Fibroblast of lung (primary cell): ENCODE measurements at regions not wholly inside any gene's neighbourhood (a gene's known extent, or its start where the extent isn't known, plus 50 kb on each side); places are given as distances from the start of the nearest gene placed in this dataset.

ENCODE experiments used
- CTCF ChIP-seq, 2 donors: IDR thresholded peaks in 1 of 2; conservative IDR thresholded peaks in 1 of 2; 1 replicate in 1 of 2; 2 replicates in 1 of 2; pipeline ENCODE4 v1.5.1; 2011 to 2012; ENCODE audit warnings: low read length in 2 of 2, control low read depth in 1 of 2, inconsistent platforms in 1 of 2, low read depth in 1 of 2, mild to moderate bottlenecking in 1 of 2
- EZH2 ChIP-seq: IDR thresholded peaks from 2 replicates; pipeline ENCODE4 v1.5.1; 2012; ENCODE audit warnings: low read length, control low read depth, mild to moderate bottlenecking; ENCODE audit errors: missing control alignments

- no peak for TF ChIP-seq CTCF (conservative IDR thresholded peaks at IDR 0.05 in 1 of 2, IDR thresholded peaks at IDR 0.05 in 1 of 2; ENCODE audit: low read depth in 1 of 2, low read length in 2 of 2)
- no peak for TF ChIP-seq EZH2
Measured at GRCh38 chr2:20507166-20507692, 60.4 kb downstream of the RHOB start.
